SW480 (cell line): ENCODE measurements at regions not wholly inside any gene's neighbourhood (a gene's known extent, or its start where the extent isn't known, plus 50 kb on each side); places are given as distances from the start of the nearest gene placed in this dataset.

Experiments used
- DNase-seq: peaks from one replicate; pipeline ENCODE4 v3.0.0-alpha.2; 2016; ENCODE audit warnings: low spot score

GRCh38 chr2:62302631-62303435, 106.9 kb downstream of the B3GNT2 start:
- no peak for DNase-seq

GRCh38 chr2:62300925-62301324, 105.0 kb downstream of the B3GNT2 start:
- no peak for DNase-seq

DNA sequence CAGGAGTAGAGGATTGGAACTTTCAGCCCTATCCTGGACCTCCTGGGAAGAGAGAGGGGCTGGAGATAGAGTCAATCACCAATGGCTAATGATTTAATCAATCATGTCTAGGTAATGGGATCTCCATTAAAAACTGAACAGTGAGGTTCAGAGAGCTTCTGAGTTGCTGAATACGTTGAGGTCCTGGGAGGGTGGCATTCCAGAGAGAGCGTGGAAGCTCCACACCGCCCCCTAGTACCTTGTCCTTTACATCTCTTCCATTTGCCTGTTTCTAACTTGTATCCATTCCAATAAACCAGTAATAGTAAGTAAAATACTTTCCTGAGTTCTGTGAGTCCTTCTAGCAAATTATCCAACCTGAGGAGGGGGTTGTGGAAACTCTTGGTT, 101.7 kb downstream of the B3GNT2 start:
- peak; percentile 29 for DNase-seq

GRCh38 chr2:62296832-62297623, 101.1 kb downstream of the B3GNT2 start:
- DNase-seq = no peak

DNA sequence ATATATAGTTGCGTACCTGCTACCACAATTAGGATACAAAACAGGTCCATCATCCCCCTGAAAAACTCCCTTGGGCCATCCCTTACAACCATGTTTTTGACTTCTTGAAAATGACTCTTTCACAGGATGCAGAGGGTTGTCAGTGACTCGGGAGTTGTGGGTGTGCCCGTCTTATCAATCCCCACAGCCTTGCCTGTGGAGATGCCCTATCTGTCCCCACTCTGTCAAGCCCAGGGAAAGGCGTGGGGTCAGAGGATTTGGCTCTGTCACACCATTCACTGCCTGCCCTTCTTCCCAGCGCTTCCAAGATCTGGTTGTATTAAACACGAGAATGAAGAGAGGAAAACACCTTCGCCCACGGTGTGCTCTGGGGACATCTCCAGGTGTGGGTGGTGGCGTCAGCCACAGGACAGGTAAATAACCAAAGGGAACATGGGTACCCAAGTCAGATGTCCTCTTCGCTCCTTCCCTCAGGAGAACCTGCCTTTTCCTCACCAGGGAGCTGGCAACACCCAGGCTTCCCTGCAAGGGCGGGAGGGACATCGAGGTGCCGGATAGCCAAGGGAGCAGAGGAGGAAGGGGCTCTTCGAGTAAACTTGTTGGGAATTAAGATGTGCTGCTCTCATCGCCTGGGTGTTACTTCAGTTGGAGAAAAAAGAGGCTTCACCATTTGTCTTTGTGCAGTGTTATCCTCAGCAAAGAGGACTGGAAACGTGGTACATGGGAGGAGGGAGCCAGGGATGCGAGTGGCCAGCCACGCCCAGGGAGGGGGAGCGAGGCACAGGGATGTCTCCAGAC, 100.3 kb downstream of the B3GNT2 start:
- DNase-seq = no peak

DNA sequence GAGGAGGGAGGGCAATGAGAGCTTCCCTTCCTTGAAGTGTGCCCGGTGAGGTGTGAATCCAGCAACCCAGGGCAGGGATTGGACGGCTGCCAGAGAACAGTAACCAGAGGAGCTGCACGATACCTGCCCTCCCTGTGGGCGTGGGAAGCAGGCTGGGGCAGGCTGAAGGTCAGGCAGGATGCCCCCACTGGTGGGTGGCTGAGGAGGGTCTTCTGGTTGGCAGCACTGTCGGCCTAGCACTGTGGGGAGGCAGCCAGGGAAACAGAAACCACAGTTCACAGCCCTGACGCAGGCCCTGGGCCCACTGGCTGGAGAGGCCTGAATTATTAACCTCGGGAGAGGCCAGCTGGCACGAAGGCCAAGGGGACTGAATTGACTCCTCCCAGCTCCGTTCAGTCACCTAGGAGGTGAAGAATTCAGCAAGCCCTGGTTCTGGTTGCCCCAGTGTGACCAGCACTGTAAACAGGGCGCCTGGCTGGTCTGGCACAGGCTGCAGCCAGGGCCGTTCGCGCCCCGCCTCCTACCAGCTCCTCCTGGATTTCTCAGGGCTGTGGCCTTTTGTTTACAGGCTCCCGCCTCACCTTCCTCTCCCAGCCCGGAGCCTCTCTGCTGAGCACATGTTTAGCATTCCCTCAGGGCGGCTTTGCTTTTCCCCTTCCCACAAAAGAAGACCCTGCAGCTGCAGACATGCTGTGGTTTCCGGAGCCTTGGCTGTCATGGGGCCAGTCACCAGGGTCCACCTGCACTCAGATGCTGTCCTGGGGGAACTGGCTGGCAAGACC, 97.8 kb downstream of the B3GNT2 start:
- peak; percentile 92 for DNase-seq

DNA sequence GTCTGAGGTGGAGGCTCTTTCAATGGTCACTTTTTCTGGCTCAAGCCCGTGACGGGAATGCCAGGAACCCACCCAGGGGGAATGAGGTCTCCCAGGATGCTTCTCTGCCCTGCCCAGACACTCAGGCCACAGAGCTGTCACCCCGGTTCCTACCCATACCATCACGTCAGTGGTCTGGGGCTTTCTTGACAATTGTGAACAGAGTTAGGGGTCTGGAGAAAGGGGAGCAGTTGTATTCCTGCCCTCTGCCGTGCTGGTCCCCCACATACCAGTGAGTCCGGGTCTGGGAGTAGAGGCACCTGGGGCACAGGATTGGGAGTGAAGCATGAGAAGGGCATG, 97.2 kb downstream of the B3GNT2 start:
- DNase-seq = no peak

GRCh38 chr2:62292190-62292589, 96.3 kb downstream of the B3GNT2 start:
- peak; percentile 72 for DNase-seq

DNA sequence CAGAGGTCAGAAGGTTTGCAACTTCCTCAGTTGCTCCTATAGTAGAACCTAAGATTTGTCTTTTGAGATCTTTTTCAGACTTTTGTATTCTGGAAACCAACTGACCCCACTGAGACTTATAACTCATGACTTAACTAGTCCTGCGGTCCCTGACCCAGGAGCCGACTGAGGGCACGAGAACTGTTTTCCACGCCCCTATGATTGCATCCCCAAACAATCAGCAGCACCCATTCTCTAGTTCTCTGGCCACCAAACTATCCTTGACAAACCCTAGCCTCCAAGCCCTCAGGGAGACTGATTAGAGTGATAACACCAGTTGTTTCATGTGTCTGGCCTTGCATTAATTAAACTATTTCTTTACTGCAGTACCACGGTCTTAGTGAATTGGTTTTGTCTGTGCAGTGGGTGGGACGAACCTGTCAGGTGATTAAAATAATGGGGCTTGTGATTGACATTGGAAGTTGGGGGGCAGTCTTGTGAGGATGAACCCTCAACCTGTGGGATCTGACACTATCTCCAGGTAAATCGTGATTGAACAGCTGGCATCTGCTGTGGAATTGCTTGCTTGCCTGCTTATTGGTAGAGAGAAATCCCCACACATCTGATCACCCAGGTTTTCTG, 95.7 kb downstream of the B3GNT2 start:
- DNase-seq = no peak

DNA sequence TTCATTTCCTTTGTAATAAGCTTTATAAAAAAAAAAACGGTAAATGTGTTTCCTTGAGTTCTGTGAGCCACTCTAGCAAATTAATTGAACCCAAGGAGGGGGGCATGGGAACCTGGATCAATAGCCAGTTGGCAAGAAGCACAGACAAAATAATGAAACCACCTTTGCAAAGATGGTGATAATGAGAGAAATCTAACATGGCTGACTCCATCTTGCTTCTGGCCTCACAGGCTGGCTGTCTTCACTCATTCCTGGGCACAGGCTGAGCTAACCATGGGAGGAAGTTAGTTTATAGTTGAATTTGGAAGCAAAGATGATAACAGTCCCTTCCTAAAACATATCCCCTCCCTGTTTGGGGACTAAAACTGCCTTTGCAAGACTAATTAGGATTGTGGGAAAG, 95.1 kb downstream of the B3GNT2 start:
- no peak for DNase-seq

- DNase-seq = peak; percentile 96
These were observed 92.3 kb downstream of the B3GNT2 start for GRCh38 chr2:62287899-62288880.

DNA sequence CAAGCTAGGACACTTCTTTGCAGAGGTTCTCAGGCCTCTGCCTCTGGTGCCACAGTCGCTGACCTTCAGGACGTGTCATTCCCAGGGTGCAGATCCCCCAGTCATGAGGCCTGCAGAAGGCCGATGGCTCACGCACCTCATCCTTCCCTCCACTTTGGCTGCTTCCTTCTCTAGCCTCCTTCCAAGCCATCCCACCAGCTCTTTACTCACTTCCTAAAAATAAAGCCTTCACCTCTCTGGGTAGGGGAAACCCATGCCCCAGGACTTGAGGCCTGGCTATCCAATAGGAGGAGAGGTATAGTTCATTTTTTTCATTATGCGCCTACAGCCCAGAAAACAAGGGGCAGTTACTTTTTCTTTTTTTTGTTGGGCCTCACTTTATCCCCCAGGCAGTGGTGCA, 91.4 kb downstream of the B3GNT2 start:
- DNase-seq = no peak

- no peak for DNase-seq
These were observed 90.3 kb downstream of the B3GNT2 start for GRCh38 chr2:62286089-62286785.

DNA sequence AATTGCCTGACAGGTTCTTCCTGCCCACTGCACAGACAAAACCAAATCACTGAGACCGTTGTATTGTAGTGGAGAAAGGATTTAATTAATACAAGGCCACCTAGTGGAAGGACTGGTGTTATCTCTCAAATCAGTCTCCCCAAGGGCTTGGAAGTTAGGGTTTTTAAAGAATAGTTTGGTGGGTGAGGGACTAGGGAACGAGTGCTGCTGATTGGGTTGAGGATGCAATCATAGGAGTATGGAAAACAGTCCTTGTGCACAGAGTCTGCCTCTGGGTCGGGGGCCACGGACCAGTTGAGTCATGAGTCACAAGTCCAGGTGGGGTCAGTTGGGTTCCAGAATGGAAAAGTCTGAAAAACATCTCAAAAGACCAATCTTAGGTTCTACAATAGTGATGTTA, 89.1 kb downstream of the B3GNT2 start:
- DNase-seq = no peak

DNA sequence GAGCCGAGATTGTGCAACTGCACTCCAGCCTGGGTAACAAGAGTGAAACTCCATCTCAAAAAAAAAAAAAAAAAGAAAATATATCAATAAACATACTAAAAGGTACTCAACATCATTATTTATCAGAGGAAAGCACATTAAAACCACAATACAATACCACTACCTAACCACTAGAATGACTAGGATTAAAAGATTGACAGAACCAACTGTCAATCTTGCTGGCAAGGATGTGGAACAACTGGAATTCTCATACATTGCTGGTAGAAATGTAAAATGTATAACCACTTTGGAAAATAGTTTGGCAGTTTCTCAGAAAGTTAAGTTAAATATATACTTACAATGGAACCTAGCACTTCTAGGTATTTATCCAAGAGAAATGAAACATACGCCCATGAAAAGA, 88.6 kb downstream of the B3GNT2 start:
- DNase-seq = no peak

GRCh38 chr2:62283147-62283546, 87.2 kb downstream of the B3GNT2 start:
- DNase-seq = no peak

DNA sequence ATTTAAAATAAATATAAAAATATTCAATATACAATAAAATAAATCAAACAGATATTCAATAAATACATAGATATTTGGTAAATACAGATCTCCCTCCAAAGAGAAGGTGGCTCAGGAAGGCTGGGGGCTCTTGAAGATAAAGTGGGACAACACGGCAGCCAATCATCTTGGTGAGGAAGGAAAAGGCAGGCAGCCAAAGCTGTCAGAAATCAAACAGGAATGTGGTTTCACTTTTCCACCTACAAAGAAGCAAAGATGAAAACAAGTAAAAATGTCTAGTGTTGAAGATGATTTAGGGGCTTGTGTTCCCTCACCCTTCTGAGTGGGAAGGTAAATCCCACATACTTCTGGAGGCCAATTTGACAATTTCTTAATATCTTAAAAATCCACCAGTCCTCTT, 85.7 kb downstream of the B3GNT2 start:
- no peak for DNase-seq

DNA sequence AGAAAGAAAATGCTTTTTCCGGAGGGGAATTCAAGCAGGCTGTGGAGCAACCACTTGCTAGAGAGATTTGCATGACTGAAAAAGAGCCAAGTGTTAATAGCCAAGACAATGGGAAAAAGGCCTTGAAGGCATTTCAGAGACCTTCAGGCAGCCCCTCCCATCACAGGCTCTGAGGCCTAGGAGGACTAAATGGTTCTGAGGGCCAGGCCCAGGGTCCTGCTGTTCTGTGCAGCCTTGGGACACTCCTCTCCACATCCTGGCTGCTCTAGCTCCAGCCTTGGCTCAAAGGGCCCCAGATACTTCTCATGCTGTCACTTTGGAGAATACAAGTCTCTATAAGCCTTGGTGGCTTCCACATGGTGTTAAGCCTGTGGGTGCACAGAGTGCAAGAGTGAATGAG, 81.8 kb downstream of the B3GNT2 start:
- no peak for DNase-seq
